DOHH2 (cell line): ENCODE measurements at regions not wholly inside any gene's neighbourhood (a gene's known extent, or its start where the extent isn't known, plus 50 kb on each side); places are given as distances from the start of the nearest gene placed in this dataset.

Source experiments
- H3F3A ChIP-seq: fragments of 200-600 bp; sonication (generic), shearing (Covaris generic); 2 replicates; pipeline ENCODE4 v1.6.0; 2016; ENCODE audit warnings: antibody characterized with exemption, mild to moderate bottlenecking; ENCODE audit not compliant: control insufficient read depth, insufficient read depth
- H3K27ac ChIP-seq: fragments of 200-600 bp; sonication (generic); 2 replicates; pipeline ENCODE4 v1.5.1; 2014; ENCODE audit warnings: low read depth, mild to moderate bottlenecking, low read length, moderate library complexity
- H3K27me3 ChIP-seq: fragments of 200-600 bp; sonication (generic); 2 replicates; pipeline ENCODE4 v1.6.1; 2014; ENCODE audit warnings: mild to moderate bottlenecking, low read length, mixed read lengths; ENCODE audit not compliant: control insufficient read depth
- H3K36me3 ChIP-seq: fragments of 200-600 bp; sonication (generic); 2 replicates; pipeline ENCODE4 v1.6.1; 2014; ENCODE audit warnings: mild to moderate bottlenecking, low read length, moderate library complexity, mixed read lengths; ENCODE audit not compliant: control insufficient read depth
- H3K4me1 ChIP-seq: fragments of 200-600 bp; sonication (generic); 2 replicates; pipeline ENCODE4 v1.6.1; 2014; ENCODE audit warnings: mild to moderate bottlenecking, low read length, mixed read lengths; ENCODE audit not compliant: control insufficient read depth
- H3K4me2 ChIP-seq: fragments of 200-600 bp; sonication (generic); 2 replicates; pipeline ENCODE4 v1.6.0; 2014; ENCODE audit warnings: mild to moderate bottlenecking, low read length, moderate library complexity
- H3K4me3 ChIP-seq: fragments of 200-600 bp; sonication (generic); 2 replicates; pipeline ENCODE4 v1.5.1; 2014; ENCODE audit warnings: mild to moderate bottlenecking, low read length, mixed read lengths
- H3K79me2 ChIP-seq: fragments of 200-600 bp; sonication (generic); 2 replicates; pipeline ENCODE4 v1.6.1; 2014; ENCODE audit warnings: mild to moderate bottlenecking, low read length, mixed read lengths; ENCODE audit not compliant: control insufficient read depth
- H3K9me2 ChIP-seq: fragments of 200-600 bp; sonication (generic); replicated peaks from 2 replicates; pipeline ENCODE4 v1.6.1; 2014; ENCODE audit warnings: mild to moderate bottlenecking, low read length, mixed read lengths; ENCODE audit not compliant: control insufficient read depth
- H3K9me3 ChIP-seq: fragments of 200-600 bp; sonication (generic); 2 replicates; pipeline ENCODE4 v1.6.1; 2014; ENCODE audit warnings: antibody characterized with exemption, low read length, mixed read lengths; ENCODE audit not compliant: control insufficient read depth, insufficient read depth
- H4K20me1 ChIP-seq: fragments of 200-600 bp; sonication (generic); 2 replicates; pipeline ENCODE4 v1.6.0; 2014; ENCODE audit warnings: low read depth, mild to moderate bottlenecking, antibody characterized with exemption, low read length, moderate library complexity; ENCODE audit not compliant: control insufficient read depth, insufficient read depth
- CTCF ChIP-seq: fragments of 200-600 bp; sonication (generic); IDR thresholded peaks from one replicate; pipeline ENCODE4 v1.5.1; 2014; ENCODE audit warnings: antibody characterized with exemption, mild to moderate bottlenecking, low read depth, low read length; ENCODE audit not compliant: poor library complexity, severe bottlenecking
- EZH2phosphoT487 ChIP-seq: fragments of 200-600 bp; sonication (generic); IDR thresholded peaks from 2 replicates; pipeline ENCODE4 v1.6.1; 2017; ENCODE audit warnings: borderline replicate concordance, mild to moderate bottlenecking, antibody characterized with exemption, low read length, moderate library complexity, mixed read lengths

DNA sequence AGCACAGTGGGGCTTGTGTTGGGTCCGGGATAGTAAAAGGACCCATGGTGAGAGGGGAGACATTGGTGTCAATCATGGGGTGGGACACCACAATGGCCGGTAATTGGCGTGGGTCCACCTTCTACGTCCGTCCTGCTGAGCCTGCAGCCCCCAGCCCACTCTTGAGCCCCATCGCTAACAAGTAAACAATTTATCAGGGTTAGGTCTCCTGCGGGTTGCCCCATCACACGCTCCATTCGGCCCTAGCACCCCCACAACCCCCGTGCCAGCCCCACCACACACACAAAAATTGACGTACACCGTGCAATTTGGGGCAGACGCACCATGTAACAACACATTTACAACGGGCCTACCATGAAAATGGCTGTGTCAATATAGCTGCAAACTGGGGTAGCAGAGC lies 86.5 kb upstream of the HTATIP2 start:
- Histone ChIP-seq H3K36me3 (no peaks in the 10 kb centered on the region), H3F3A (no peaks in the 10 kb centered on the region), H3K79me2 (no peaks in the 10 kb centered on the region), H3K4me2 (no peak overlapping the region), H3K27ac (no peak overlapping the region), H3K9me3 (no peaks in the 10 kb centered on the region), H4K20me1 (no peaks in the 10 kb centered on the region), H3K9me2 (no peaks in the 10 kb centered on the region), H3K4me3 (no peak overlapping the region), H3K27me3 (peaks cover 20% of the 10 kb centered on the region), H3K4me1 (no peaks in the 10 kb centered on the region)
- TF ChIP-seq CTCF (no peak), EZH2phosphoT487 (no peak)

DNA sequence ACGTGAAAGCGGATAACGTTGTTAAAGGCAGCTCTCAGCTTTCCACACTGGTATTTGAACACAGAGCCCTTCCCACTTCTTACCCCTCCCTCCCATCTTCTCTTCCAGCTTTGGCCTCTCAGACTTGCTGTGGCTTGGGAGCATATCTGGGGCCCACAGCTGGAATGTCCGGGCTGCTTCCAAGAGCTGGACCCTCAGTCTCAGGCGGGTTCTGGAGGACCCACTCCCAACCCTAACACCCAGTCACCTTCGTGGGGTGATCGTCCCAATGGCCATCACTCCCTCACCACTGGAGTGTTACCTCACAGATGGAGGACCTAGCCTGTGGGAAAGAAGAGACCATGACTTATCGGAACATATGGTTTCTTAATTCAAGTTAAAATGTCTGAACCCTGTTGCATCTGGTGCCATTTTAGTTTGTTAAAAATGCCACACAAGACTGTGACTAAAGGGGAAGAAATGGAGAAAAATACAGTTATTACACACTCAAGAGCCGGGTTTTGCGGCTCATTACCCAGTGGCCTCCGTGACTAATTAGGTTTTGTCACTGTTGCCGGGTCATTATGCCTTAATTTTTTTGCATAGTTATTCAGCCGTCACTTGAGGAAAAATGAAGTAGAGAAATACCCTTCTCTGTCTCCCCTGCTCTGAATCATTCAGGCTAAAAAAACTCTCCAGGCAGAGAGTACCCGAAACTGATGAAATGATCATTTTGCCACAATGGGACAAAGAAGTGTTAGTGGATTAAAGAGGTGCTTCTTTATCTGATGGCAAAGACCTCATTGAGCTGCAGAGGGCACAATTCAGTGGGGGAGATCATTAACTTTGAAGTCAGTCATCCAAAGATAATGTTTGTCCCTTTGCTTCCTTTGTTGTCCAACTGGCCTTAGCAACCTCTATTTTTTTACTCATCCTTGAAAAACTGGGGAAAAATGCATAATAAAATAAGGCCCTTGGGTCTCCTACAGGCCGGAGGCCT lies 87.2 kb upstream of the HTATIP2 start:
- Histone ChIP-seq H3K27ac (no peak overlapping the region), H3K9me2 (no peaks in the 10 kb centered on the region), H3F3A (no peaks in the 10 kb centered on the region), H3K9me3 (no peaks in the 10 kb centered on the region), H3K4me2 (no peak overlapping the region), H3K27me3 (peaks cover 20% of the 10 kb centered on the region), H3K36me3 (no peaks in the 10 kb centered on the region), H3K4me3 (no peak overlapping the region), H4K20me1 (no peaks in the 10 kb centered on the region), H3K4me1 (no peaks in the 10 kb centered on the region), H3K79me2 (no peaks in the 10 kb centered on the region)
- TF ChIP-seq EZH2phosphoT487 (no peak), CTCF (no peak)

DNA sequence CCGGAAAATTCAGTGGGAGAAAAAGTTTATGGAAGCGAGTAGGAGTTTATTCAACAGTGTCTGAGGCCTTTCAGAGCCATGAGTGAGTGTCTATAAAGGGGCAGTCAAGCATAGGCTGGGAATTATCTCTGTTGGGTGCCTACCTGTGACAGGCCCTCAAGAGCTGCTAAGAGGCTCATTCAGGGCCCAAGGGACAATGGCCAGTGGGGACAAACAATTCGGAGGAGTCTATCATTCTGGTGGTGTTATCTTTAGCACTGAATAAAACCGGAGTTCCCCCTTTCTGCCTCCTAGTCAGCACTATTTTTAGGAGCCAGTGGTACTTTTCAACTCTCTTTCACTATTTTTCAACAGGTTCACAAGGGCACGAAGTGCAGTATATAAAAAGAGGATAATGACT lies 89.5 kb upstream of the HTATIP2 start:
- no peaks in the 10 kb centered on the region for H3F3A ChIP-seq

More for the DNA sequence above, 89.5 kb upstream of the HTATIP2 start:
- Histone ChIP-seq H3K79me2 (no peaks in the 10 kb centered on the region), H4K20me1 (no peaks in the 10 kb centered on the region), H3K27ac (no peak overlapping the region), H3K9me3 (no peaks in the 10 kb centered on the region), H3K36me3 (no peaks in the 10 kb centered on the region), H3K4me2 (no peak overlapping the region), H3K4me3 (no peak overlapping the region), H3K9me2 (no peaks in the 10 kb centered on the region), H3K4me1 (no peaks in the 10 kb centered on the region), H3K27me3 (peaks cover 14% of the 10 kb centered on the region)
- TF ChIP-seq CTCF (no peak), EZH2phosphoT487 (no peak)
